AG10803 (cell line): ENCODE measurements at regions not wholly inside any gene's neighbourhood (a gene's known extent, or its start where the extent isn't known, plus 50 kb on each side); places are given as distances from the start of the nearest gene placed in this dataset.
A peak's percentile ranks its signal among the peaks of the same experiment; 100 is the strongest.

Experiments used
- DNase-seq: peaks from one replicate; pipeline ENCODE4 v3.0.0; 2010; ENCODE audit warnings: low read depth
- H3K4me3 ChIP-seq: 2 replicates; pipeline ENCODE4 v1.5.1; 2011; ENCODE audit warnings: mild to moderate bottlenecking, low read length, control low read depth
- CTCF ChIP-seq: conservative IDR thresholded peaks from 2 replicates; pipeline ENCODE4 v1.5.1; 2011; ENCODE audit warnings: mild to moderate bottlenecking, low read length, control low read depth, inconsistent platforms

- DNase-seq: no peak
- H3K4me3 ChIP-seq: no peak overlapping the region
- TF ChIP-seq CTCF: no peak
Observed at GRCh38 chr2:164143183-164143930, 407.5 kb upstream of the FIGN start.

- no peak overlapping the region for H3K4me3 ChIP-seq
- TF ChIP-seq CTCF: no peak
- DNase-seq: no peak
Observed at GRCh38 chr2:164142755-164143154, 406.9 kb upstream of the FIGN start.

- no peak overlapping the region for H3K4me3 ChIP-seq
- DNase-seq: peak; percentile 6
- no peak for TF ChIP-seq CTCF
Observed at GRCh38 chr2:164141271-164141670, 405.5 kb upstream of the FIGN start.

- no peak for DNase-seq
- no peak overlapping the region for H3K4me3 ChIP-seq
- no peak for TF ChIP-seq CTCF
Observed at GRCh38 chr2:164138750-164139149, 402.9 kb upstream of the FIGN start.

- TF ChIP-seq CTCF: no peak
- DNase-seq: no peak
- H3K4me3 ChIP-seq: no peak overlapping the region
Observed at GRCh38 chr2:164134336-164134735, 398.5 kb upstream of the FIGN start.

- no peak for DNase-seq
- TF ChIP-seq CTCF: no peak
Observed at GRCh38 chr2:164127971-164128527, 392.2 kb upstream of the FIGN start.

More at GRCh38 chr2:164127971-164128527, 392.2 kb upstream of the FIGN start:
- no peak overlapping the region for H3K4me3 ChIP-seq
